DMS53 treated with DMSO at 0.1 percent for 48 hours (cell line): ENCODE measurements at regions not wholly inside any gene's neighbourhood (a gene's known extent, or its start where the extent isn't known, plus 50 kb on each side); places are given as distances from the start of the nearest gene placed in this dataset.
A peak's percentile ranks its signal among the peaks of the same experiment; 100 is the strongest.
"Not testable (repeated sequence)": the region's sequence is repeated elsewhere in the genome, so short reads cannot be mapped to it uniquely, and the experiment has no call there.

Experiments used
- DNase-seq: peaks from one replicate; lab custom pipeline; 2025; ENCODE audit not compliant: unreplicated experiment; lab: John Stamatoyannopoulos, UW

DNA sequence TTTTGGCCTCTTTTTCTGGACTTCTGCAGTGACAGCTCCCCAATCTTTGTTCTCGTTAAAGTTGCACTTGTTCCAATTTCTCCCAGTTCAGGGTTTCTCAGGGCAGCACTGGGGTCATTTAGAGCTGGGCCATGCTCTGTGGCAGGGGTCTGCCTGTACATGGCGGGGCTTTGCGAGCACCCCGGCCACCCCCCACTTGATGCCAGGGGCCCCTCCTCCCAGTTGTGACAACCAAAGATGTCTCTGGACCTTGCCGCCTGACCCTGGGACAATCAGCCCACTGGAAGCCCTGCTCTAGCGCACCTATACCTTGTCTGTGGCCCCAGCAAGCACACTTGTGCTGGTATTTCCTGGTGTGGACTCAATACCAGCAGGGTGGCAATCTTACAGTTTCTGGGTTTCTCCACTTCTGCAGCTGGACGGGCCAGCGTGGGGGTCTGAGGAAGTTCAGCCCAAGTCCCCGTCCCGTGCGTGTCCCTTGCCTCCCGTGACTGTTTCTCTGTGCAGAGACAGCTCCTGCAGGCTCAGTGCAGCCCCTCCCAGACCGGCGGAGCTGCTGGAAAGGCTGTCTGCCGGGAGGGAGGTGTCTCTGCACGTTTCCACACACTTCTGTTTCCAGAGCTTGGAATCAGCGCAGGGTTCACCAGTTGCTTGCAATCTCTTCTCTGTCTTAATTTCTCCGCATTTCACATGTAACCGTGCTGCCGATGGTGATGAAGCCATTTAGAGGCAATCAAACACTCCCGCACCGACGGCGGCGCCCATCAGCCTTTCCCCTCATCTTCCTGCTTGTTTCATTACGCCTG, 1328.9 kb downstream of the BRD1 start:
- DNase-seq, result no peak

DNA sequence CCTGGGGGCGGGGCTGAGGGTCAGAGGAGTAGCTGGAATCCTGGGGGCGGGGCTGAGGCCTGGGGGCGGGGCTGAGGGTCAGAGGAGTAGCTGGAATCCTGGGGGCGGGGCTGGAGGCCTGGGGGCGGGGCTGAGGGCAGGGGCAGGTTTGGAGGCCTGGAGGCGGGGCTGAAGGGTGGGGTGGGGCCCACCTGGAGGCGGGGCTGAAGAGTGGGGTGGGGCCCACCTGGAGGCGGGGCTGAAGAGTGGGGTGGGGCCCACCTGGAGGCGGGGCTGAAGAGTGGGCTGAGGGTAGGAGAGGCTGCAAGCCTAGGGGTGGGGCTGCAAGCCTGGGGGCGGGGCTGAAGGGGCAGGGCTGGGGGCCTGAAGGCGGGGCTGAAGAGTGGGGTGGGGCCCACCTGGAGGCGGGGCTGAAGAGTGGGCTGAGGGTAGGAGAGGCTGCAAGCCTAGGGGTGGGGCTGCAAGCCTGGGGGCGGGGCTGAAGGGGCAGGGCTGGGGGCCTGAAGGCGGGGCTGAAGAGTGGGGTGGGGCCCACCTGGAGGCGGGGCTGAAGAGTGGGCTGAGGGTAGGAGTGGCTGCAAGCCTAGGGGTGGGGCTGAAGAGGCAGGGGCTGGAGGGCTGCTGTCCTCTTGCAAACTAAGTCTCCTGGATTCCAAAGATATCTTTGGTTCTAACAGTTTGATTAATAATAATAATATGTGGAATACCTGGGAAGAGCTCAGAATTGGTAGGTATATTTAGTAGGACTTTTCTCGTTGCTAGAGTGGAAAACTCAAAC, 1329.7 kb downstream of the BRD1 start:
- DNase-seq, result not testable (repeated sequence)

DNA sequence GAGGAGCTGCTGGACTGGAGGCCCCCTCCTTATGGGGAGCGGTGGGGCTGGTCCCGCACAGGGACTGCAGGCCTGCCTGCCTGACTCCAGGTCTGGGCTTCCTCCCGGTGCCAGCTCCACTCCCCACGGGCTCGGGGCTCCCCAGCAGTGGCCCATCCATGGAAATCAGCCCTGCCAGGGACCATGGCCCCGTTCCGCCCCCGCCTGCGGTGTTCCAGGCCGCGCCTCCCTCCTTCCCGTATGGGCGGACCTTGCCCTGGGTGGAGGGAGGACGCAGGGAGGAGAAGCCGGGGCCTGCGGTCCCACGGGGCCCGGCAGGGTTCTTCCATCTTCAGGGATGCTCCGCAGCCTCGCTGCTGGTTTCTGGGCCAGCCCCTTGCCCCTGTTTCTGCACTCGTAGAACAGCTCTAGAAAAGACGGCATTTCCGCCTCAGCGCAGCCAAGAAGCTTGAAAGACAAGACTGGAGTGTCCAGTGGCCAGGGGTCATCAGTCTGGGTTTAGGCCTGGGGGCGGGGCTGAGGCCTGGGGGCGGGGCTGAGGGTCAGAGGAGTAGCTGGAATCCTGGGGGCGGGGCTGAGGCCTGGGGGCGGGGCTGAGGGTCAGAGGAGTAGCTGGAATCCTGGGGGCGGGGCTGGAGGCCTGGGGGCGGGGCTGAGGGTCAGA, 1330.6 kb downstream of the BRD1 start:
- DNase-seq, result no peak

DNA sequence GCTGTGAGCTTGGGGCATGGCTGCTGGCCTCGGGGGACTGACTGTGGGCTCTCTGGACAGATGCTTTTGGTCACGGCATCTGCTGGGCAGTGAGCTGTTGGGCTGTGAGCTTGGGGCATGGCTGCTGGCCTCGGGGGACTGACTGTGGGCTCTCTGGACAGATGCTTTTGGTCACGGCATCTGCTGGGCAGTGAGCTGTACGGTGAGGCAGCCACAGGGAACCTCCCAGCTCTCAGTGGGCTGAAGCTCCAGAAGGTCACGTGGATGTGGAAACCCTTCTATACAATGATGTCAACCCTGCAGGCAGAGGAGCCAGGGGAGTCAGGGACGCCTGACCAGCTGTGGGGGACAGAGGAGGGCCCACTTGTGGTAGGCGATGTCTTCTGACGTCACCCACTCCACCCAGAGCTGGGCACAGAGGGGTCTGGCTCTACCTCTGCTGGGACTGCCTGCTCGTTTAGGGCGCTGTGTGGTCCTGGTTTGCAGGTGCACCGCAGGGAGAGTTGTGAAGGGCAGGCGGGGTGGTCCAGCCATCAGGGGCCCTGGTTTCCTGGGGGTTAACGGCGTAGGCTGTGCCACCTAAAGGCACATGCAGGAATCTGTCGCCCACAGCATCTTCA, 1331.3 kb downstream of the BRD1 start:
- DNase-seq, result no peak

DNA sequence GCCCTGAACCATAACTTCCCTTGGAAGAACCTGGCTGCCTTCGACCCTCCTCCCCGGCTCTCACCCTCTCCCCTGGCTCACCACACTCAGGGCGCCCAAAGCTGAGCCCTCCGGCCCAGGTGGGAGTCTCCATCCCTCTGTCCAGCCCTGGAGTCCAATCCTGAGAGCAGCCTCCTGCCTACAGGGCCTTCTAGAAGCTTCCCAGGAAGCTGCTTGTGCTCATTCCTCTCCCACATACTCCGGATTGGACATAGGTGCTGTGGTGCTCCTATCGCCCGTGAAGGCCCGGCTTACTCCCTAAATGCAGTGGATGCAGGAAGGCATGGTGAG, 1332.0 kb downstream of the BRD1 start:
- DNase-seq, result no peak

DNA sequence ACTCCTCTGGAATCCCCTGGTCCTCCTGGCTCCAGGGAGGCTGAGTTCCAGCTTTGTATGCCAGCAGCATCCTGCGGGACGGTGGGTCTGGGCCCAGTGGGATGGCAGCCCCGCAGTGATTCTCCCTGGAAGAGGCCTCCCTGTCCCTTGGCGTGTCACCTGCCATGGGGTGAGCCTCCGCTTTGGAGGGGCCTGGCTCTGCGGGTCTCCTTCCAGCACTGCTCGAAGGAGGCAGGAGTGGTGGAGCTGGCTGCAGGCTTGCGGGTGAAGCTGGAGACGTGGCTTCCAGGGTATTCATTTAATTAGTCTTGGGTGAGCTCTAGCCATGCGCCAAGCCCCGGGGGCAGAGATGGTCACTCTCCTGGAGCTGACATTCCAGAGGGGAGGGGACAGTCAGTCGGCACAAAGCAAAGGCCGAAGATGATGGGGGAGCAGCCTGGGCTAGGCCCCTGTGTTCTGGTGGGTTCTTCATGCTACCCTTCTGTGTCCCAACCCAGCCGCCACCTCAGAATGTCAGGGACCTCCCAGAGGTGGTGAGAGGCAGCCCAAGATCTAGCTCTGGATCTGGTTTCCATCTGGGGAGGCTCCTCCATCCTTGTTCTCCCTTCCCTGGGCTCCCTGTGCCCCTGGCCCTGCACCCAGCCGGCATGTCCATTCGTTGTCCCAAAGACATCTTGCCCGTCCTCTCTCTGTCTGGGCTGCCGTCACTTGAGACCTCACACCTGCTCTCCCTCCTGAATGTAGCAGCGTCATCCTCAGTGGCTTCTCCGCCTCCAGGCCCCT, 1332.5 kb downstream of the BRD1 start:
- DNase-seq, result no peak

DNA sequence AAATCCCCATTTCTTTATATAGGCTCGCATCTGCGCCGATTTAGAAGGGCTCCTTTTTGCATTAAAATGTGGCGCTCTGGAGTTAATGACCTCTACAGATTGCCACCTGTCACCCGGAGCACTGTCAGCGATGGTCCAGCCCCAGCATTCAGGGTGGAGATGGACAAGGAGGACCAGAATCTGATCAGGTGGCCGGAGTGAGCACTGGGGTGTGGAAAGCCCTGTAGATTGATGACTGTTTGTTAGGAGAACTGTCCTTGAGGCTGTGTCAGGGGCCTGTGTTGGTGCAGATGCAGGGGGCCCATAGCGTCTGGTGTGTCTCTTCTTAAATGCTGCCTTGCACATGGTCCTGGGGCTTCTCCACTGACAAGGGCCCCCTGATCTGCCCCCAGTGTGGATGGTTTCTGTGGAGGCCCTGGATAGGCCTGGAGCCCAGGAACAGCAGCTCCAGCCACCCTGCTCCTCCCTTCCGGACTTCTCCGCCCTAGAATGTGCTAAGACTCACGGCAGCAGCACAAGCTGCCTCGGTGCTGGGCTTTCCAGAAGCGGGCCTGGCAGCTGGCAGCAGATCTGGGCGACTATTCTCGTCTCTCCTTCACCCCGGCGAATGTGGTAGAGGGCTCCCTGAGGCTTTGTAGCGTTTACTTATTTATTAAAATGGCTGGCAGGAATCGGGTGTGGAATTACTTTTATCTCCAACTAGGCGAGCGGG, 1333.3 kb downstream of the BRD1 start:
- no peak for DNase-seq

DNA sequence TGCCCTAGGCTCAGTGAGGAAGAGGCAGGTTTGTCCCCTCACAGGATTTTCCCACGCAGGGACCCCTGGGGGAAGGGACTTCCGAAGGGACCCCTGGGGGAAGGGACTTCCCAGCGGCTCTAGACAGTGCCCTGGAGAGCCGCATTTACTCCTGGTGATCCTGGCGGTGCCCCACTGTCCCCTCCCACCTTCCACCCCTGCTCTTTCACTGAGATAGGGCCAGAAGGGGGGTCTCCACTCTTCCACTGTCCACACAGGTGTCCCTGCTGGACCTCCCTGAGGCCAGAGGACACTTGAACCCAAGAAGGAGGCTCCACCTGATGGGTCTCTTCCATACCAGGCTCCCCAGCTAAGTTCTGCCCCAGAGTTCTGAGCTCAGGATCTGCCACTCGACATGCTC, 1333.9 kb downstream of the BRD1 start:
- no peak for DNase-seq

DNA sequence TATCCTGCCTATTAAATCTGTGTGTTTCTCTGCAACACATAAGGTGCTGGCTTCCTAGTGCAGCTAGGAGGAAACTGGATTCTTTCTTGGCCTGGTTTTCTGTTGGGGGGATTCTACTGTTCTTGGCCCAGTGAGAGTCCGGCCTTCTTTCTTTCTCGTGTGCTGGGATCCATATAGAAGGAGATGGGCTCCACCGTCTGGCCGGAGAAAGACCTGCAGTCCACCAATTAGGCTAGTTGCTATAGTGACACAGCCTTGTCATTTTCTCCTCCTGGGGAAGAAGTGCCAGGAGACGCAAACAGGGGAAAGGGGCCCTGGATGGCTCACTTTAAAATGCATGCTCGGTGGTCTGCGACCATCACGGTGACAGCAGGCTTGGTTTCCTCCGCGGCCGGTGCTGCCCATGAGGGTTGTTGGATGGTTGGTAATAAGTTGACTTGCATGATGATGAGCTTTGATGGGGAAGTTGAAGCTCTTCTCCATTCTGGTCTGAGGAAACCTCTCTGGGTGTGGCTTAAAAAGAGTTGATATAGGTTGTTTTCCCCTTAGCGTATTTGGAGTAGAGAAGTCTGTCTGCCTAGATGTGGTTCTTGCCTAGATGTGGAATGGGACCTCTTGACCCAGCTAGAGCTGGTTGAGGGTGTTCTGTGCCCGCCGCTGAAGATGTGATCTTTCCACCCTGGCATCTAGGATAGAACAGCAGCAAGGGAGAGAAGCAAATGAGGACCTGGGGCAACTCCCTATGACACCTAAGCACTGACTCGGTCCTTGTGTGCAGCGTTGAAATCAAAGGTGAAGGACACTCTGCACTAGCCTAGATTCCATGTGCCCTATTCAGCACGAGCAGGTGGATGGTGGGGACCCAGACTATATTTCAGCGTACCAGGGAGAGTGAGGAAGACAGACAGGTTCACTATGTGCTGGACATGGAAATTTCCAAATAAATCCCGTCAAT, 1335.0 kb downstream of the BRD1 start:
- peak; percentile 7 for DNase-seq

DNA sequence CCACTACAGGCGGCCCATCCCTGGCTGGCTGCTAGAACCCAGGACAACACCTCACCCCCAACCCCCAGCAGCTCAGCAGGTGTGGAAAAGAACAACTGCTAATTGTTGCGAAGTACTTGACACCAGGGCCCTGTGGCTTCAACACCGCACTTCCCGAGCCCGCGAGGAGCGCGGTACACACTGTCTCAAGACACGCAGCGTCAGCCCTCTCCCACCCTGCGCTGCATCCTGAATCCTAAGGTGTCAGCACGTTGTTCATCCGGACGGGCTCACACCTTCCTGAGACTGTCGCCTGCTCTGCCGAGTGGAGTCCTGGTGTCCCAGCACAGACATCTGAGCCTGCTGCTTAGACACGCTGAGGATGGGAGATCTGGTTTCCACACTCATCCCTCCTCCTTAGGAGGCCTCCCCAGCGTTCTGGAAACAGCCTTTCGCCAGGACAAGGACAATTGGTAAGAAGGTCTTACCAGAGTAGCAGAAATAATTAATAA, 1336.2 kb downstream of the BRD1 start:
- DNase-seq, result no peak

DNA sequence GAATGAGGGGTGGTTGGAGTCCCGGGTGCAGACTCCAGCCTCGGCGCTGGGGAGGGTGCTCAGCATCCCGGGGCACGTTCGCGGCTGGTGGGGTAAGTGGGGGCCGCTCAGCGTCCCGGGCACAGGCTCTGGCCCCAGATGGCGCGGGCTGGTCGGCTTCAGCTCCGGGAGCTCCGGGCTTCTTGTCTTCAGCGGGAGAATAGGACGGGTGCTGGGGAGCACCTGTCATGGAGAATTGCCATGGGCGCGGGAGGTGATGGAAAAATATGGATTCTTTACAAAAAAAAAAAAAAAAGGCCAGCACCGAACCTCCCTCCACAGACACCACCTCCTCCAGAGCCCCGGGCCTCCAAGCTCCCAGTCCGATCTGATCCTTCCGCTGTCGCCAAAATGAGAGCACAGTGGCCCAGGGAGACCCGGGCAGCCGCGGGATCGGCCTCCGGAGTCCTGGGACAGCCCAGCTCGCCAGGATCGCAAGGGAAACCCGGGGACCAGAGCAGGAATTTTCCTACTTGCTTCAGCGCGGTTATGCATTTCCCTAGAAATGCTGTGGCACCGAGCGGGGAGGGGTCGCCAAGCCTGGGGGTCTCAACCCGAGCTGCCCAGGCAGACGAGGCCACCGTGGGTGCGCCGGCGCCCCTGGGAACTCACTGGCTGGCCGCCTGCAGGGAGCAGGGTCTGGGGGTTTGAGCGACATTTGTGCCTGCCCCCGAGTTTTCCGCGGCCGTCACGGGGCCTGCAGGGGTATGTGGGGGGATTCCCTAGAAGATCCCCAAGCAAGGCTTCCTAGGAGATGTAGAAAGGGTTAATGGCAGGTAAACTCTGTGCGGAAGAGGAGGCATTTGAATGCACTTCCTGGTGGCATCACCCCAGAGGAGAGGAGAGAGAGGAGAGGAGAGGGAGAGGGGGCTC, 1336.9 kb downstream of the BRD1 start:
- no peak for DNase-seq

DNA sequence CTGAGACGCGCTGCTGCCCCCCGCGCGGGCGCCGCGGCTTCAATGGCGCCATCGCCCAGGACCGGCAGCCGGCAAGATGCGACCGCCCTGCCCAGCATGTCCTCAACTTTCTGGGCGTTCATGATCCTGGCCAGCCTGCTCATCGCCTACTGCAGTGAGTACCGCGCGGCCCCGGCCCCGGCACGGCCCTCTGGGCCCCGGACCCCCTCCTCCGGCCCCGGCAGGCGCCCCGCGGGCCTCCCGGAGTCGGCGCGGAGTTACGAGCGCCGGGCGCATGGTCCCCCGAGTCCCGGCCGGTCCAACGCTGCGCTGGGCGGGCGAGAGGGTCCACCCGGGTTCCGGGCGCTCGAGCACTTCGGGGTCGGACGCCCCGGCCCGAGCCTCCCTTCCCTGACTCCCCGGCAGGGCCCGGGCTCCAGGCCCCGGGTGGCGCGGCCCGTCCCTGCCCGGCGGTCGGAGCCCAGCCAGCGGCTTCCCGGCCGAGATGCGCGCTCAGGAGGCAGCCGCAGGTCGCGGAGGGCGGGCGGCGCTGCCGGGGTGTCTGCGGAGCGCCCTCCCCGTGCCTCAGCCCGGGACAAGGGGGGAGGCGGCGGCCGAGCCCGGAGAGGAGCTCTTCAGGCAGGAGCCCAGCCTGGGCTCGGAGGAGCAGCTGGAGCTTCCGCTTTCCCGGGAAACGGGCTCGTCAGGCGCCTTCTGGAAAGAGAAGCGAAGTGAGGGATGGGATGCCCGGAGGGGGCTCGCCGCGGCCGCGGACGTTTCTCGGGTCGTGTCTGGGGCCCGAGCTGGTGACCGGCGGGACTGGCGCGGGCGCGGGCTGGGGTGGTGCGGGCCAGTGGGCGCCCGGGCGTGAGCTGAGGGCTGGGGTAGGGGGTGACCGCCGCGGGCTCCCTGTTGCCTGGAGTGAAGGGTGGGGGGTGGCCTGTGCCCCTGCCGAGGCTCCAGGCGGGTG, 1337.8 kb downstream of the BRD1 start:
- DNase-seq, result no peak

DNA sequence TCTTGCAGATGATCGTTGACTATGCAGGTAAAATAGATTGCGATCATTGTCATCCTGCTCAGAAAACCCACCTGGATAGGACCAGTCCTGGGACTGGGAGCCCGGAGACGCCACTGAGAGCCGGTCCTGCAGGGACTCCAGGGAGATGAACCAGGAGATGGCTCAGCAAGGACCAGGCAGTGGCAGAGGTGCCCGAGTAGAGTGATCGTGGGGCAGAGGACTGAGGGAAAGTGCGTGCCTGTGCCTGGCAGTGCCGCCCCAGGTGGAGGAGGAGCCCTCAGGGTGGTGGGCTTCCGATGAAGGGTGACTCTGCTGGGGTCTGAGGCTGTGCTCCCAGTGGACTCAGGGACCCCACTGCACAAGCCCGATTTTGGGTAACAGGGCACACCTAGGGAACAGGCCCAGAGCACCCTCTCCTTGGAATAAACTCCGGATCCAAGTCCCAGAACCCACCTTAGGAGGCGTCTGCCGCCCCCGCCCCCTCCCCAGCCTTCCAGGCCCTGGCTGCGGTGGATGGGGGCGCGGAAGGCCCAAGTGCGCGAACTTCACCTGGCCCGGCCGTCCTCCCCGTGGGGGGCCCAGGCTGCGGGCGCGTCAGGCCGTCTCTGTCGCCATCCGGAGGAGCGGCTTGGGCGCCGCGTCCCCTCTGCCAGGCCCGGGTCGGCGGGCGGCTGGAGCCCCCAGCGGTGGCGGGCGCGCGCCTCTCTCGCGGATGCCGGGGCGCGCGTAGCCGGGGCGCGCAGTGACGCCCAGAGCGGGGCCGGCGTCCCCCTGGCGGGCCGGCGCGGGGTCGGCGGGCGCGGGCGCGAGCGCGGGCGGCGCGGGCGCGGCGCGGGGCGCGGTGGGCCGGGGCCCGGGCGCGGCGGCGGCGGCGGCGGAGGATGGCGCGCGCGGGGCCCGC, 1338.8 kb downstream of the BRD1 start:
- no peak for DNase-seq

DNA sequence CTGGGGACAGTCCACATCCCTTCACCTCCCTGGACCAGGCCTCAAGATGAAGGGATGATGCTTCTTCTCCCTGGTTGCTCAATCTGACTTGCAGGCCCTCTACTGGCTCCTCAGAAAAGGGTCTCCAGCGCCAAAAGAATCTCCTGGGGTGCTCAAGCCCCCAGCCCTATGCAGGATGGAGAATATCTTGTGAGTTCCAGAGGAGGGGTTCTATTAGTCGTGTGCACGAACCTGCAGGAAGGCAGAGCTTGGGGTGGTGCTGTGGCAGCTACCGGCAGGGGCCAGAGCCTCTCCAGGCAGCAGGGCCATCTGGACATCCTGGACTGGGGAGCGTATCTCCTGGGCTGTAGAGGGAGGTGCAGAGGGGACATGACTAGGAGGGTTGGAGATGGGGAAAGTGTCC, 1339.5 kb downstream of the BRD1 start:
- no peak for DNase-seq

DNA sequence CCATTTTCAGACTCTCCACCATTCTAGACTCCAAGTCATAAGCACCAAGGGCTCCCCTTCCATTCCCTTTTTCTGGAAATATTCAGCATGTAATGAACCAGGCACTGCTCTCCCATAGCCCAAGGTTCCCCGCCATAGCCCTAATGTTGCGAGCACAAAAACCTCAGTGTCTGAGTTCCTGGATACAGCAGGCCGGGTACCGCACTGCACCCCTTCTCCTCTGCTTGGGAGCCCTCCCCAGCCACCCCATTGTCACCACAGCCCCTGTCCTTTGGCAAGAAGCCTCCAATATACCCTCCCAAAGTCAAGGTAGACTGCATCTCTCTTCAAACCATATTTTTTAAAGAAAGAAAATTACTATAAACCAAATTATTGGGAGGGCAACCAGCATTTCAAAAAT, 1341.1 kb downstream of the BRD1 start:
- DNase-seq, result no peak

DNA sequence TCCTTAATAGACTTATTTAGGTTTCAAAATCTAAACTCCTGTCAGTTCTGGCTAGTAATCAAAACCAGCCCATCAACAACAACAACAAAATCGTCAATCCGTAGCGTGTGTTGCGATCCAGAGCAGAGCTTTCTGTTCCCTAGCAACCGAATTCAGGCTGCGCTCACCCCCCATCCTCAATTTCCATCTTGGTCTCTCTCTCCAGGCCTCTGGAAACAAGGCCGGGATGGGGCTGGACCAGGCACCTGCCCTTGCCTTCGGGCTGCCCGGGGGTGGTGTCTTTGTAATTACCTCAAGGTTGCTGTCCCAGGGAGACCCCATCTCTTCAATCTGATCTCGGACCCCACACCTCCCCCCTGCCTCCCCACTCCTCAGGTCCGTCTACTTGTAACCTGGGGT, 1341.5 kb downstream of the BRD1 start:
- no peak for DNase-seq
